H1 (cell line): ENCODE measurements at regions not wholly inside any gene's neighbourhood (a gene's known extent, or its start where the extent isn't known, plus 50 kb on each side); places are given as distances from the start of the nearest gene placed in this dataset.

ENCODE experiments used
- ASH2L ChIP-seq: fragments of 200-600, 300-600 bp; sonication (generic); IDR thresholded peaks from one replicate; pipeline ENCODE4 v1.7.1; 2017; ENCODE audit warnings: low read length
- EGR1 ChIP-seq: IDR thresholded peaks from 2 replicates; pipeline ENCODE4 v1.6.1; 2011; ENCODE audit warnings: low read depth, low read length, borderline replicate concordance
- POLR2A ChIP-seq, 2 experiments: IDR thresholded peaks; 1 replicate in 1 of 2; 2 replicates in 1 of 2; pipeline ENCODE4 v1.6.1; 2011; ENCODE audit warnings: low read depth in 2 of 2, low read length in 2 of 2, mild to moderate bottlenecking in 2 of 2; ENCODE audit errors: control extremely low read depth in 1 of 2
- SUZ12 ChIP-seq: fragments of 200-600 bp; sonication (generic); IDR thresholded peaks from 2 replicates; pipeline ENCODE4 v1.6.1; 2012; ENCODE audit warnings: mild to moderate bottlenecking, inconsistent platforms, low read length, moderate library complexity, mixed read lengths
- TCF12 ChIP-seq: IDR thresholded peaks from 2 replicates; pipeline ENCODE4 v1.6.1; 2011; ENCODE audit warnings: low read depth, mild to moderate bottlenecking, low read length

DNA sequence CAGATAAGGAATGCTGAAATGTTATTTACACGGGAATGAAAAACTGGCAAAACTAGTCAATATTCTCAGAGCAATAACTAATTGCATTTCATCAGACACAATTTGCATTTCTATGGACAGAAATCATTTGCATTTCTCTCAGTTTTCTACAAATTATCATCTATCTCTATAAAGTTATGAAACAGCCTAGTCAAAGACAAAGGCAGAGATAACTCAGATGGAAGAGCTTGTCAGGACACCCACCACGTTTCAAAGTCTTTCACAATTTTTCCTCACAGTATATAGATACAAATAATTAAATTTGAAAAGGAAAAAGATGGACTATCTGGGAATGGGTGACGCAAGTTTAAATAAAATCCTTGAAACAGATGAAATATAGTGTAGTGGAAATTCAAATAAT is 230.8 kb downstream of the GASK1B start (continued):
- TF ChIP-seq EGR1 (no peak), SUZ12 (no peak), ASH2L (no peak), POLR2A (IDR thresholded peaks at IDR 0.05; ENCODE audit: control extremely low read depth in 1 of 2, low read depth in 2 of 2, low read length in 2 of 2) (no peak), TCF12 (no peak)
